ENCODE measurements at regions not wholly inside any gene's neighbourhood (a gene's known extent, or its start where the extent isn't known, plus 50 kb on each side); places are given as distances from the start of the nearest gene placed in this dataset.
"Not testable (repeated sequence)": the region's sequence is repeated elsewhere in the genome, so short reads cannot be mapped to it uniquely, and the experiment has no call there.

DNA sequence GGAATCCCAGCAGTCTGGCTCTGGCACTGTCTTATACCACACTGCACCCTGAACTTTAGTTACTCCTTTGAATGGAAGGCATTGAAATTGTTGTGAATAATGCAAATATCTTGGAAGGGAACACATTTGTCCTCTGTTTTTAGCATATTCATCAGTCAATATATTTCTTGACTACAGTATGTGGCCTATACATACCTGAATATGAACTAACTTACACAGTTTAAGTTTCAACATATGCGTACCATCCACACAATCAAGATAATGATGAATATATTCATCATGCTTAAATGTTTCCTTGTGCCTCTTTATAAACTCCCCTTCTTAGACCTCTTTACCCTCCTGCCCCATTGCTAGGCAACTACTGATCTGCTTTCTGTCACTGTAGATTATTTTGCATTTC is 145.7 kb upstream of the ESX1 start:
- no peak for DNase-seq (ENCODE audit: extremely low spot score, insufficient read length, low read depth)
- no peak for FAIRE-seq

DNA sequence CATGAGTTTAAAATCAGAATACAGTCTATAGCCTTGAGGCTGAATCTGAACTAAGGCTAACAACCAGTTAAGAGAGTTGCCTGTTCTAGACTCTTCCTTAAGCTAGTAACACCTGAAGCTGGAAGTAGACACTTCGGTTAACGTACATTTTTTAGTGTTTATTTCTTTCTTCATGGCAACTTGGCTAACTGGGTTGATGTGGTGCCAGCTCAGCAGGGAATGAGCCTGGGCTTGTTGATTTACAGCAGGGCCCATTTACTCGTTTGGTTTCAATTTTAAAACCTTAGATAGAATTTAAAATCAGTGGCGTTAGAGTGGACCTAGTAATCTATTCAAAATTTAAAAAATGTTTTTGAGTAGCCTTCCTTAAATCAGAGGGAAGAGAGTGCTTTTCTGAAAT is 137.6 kb upstream of the ESX1 start:
- no peak for DNase-seq (ENCODE audit: extremely low spot score, insufficient read length, low read depth)

DNA sequence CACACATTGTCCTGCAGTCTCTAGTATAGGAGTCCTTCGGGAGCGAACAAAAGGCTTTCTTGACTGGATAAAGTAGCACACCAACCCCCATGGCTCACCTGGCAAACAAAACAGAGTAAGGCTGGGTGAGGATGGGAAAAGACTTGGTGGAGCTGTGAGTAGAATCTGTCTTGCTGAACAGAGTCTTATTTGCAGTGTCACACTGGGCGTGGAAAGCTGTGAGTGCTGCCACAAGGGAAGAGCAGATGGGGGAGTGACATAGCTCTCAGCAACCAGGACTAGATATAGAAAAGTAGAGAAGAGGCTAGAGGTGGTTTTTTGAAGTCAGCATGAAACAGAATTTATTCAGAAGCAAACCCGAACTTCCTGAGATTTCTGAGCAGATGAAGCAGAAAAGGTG is 137.2 kb upstream of the ESX1 start:
- FAIRE-seq (no peak), DNase-seq (ENCODE audit: extremely low spot score, insufficient read length, low read depth) (no peak)

More for the DNA sequence above, 137.6 kb upstream of the ESX1 start:
- no peak for FAIRE-seq

DNA sequence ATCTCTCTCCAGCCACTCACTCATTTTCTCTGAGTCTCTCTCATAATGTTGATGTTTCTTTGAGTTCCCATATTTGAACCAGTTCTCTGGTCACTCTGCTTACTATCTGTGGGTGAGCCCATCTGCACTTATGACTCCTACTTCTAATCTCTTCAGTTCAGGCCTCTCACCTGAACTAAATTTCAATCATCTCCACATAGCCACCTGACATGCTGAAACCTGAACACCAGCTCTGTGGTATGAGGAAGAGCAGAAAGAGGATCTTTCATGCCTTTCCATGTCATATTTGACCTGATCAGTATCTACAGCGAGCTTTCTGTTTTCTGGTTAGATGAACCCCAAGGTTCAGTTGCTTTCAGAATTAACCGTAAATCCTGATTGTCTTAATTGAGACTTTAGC is 122.2 kb upstream of the ESX1 start:
- FAIRE-seq (no peak), DNase-seq (ENCODE audit: extremely low spot score, insufficient read length, low read depth) (no peak)

DNA sequence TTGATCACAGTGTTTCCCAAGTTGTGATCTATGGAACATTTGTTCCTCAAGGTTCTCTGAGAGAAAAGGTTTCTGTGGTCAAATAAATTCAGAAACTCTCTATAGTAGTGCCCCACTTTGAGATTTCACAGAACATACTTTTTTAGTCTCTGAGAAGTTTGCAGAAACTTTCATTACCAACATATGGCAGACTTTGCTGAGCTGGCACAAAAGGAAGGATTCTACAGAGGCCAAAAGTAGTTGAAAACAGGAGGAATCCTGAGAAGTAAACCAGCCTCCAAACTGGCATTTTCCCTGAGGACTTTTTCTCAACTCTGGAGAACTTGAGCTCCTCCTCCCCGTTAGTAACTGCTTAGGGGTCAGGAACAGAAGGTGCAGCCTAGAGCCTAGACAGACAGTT is 117.8 kb upstream of the ESX1 start:
- no peak for FAIRE-seq
- no peak for DNase-seq (ENCODE audit: extremely low spot score, insufficient read length, low read depth)

DNA sequence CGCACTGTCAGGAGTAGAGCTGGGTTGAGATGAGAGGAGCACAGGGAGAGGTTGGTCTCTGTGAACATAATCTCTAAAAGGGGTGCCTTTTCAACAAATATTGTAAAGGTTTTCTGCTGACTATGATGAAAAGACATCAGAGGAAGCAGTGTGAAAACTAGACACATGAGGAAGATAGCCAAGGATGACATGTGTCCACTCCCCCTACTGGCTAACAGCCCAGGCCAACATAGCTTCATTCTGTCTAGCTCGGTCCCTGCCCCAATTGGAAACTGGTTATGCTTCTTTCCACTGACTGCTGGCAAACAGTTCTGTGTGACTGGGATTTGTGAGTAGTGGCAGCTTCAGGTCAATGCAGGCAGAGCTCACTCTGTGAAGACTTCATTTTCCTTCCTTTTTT is 115.4 kb upstream of the ESX1 start:
- DNase-seq (ENCODE audit: extremely low spot score, insufficient read length, low read depth) = no peak
- FAIRE-seq = no peak

DNA sequence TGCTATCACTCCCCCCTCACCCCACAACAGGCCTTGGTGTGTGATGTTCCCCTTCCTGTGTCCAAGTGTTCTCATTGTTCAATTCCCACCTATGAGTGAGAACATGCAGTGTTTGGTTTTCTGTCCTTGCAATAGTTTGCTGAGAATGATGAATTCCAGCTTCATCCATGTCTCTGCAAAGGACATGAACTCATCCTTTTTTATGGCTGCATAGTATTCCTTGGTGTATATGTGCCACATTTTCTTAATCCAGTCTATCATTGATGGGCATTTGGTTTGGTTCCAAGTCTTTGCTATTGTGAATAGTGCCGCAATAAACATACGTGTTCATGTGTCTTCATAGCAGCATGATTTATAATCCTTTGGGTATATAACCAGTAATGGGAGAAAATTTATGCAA is 106.0 kb upstream of the ESX1 start:
- DNase-seq (ENCODE audit: extremely low spot score, insufficient read length, low read depth); FAIRE-seq: not testable (repeated sequence)

DNA sequence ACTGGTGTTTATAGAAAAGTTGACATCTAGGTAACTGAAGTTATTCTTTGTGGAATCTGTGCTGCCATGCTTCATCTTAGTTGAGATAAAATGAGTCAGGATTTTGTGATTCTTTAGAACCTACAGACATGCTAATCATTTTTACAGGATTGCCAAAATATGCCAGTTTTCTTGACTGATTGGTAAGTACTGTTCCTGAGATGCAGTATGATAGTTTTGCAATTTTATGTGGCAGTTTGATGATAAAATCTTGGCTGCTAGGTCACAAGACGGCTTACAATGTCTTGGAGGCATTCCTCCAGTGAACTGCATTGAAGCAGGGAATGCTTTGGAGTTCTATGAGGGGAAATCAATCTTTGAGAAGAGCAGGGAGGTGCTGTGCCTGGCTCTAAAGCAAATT is 104.4 kb upstream of the ESX1 start:
- DNase-seq (ENCODE audit: extremely low spot score, insufficient read length, low read depth) (no peak), FAIRE-seq (no peak)

DNA sequence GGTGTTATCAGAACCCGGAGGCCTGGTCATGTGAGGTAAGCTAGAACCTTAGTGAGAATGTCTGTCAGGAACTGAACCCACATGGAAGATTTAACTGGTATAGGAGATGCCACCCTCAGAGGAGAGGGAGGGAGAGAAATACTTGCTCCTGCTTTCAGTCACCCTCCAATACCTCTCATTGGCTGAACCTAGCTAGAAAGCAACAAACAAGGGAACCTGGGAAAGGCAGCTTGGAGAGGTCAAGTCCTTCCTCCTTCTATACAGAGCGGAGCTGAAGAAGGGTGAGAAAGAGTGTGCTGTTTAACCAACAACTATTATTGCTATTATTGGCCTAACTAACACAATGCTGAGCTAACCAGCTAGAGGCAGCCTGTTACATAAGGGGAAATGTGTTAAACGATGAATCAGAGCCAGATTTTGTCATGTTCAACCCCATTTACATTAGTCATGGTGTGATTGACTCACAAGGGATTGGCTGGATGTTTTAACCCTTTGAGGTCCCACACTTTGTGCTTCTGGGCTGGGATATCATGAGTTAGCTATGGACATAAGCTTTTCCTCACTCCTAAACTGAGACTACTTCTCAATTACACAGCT is 96.5 kb upstream of the ESX1 start:
- FAIRE-seq = no peak
- no peak for DNase-seq (ENCODE audit: extremely low spot score, insufficient read length, low read depth)

DNA sequence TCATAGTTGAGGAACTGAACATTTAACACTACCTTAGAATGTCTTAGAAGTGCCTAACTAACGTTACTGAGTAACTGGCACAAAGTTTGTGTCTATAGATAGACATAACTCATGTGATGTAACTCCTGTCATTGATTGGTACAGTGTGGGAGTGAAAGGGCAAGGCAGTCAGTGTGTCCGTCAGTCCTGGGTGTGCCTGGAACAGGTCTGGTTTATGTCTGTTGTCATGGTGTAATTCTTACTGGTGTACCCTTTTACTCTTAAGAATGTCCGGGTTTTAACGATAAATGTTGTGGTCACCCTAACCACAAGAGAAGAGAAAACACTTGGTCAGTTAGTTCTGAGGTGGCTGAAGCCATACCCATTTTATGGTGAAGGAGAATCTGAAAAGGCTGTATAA is 93.1 kb upstream of the ESX1 start:
- DNase-seq (ENCODE audit: extremely low spot score, insufficient read length, low read depth) (no peak), FAIRE-seq (no peak)

DNA sequence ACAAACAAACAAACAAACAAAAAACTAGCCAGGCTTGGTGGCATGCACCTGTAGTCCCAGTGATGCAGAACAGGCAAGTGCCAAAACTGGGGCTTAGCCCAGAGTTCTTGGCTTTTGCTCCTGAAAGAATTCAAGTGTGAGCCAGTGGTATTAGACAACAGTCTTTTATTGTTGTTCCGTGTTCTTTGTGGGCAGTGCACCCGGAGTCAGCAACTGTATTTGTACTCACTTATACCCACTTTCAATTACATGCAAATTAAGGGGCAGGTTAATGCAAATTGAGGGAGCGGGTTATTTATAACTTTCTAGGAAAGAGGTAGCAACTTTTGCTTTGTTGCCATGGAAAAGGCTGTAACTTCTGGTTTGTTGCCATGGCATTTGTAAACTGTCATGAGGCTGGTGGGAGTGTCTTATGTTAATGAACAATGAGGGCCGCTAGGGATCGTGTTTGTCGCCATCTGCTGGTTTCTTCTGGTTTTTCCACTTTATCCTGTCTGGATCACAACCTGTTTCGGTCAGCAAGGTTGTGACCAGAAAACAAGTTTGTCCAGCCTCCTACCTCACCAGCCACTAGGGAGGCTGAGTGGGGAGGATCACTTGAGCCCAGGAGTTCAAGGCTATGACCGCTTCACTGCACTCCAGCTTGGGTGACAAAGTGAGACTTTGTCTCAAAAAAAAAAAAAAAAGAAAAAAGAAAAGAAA is 88.8 kb upstream of the ESX1 start:
- DNase-seq (ENCODE audit: extremely low spot score, insufficient read length, low read depth) = no peak
- FAIRE-seq = peak; percentile 82

DNA sequence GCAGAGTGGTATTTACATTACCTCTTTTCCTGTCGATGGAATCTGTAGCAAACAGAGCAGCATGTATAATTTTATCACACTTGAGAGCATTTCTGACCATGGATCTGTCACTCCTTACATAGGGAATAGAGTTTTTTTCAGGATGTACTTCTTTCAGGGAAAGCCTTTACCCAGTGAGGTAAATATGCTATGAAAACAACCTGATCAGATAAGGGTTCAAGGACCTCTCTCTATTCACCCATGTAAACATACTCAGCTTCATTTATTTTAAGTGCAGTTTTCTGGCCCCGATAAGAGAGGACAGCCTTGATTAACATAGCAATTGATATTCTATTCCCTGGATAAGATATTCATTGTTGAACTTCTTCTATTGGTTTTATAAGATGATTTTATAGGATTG is 87.3 kb upstream of the ESX1 start:
- DNase-seq (ENCODE audit: extremely low spot score, insufficient read length, low read depth) = no peak
- no peak for FAIRE-seq

DNA sequence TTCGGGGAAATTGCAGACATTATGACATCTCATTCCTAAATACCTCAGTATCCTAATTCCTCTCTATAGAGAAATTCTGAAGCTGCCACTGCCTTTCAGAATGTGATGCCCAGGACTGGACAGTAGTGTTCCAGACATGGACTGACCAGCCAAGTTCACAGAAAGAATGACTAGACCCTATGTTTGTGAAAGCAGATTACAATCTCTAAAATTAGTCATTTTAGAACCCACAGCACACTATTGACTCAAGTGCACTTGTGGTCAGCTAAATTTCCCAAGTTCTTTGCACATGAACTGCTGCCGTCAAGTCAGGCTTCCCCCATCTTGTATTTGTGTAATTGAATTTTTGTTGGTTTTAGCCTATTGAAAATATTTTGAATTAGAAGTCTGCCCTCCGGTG is 81.0 kb upstream of the ESX1 start:
- no peak for FAIRE-seq
- DNase-seq (ENCODE audit: extremely low spot score, insufficient read length, low read depth) = no peak

DNA sequence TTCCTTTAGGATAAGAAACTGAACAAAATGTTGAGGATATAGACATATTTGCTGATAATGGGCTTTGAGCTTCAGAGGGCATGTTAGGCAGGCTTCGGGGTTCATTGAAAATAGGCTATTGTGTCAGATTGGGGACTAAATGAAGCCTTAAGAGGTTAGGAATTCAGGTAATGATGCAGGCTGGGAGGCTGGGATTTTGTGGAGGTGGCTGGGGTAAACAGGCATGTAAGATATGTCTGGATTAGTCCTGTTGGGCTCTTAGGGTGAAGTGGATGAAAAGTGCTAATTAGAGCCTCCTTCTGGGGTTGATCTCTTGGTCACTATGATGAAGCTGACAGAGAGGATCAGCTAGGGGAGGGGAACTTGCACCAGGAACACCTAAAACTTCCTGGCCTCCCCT is 80.2 kb upstream of the ESX1 start:
- no peak for DNase-seq (ENCODE audit: extremely low spot score, insufficient read length, low read depth)
- FAIRE-seq = no peak

DNA sequence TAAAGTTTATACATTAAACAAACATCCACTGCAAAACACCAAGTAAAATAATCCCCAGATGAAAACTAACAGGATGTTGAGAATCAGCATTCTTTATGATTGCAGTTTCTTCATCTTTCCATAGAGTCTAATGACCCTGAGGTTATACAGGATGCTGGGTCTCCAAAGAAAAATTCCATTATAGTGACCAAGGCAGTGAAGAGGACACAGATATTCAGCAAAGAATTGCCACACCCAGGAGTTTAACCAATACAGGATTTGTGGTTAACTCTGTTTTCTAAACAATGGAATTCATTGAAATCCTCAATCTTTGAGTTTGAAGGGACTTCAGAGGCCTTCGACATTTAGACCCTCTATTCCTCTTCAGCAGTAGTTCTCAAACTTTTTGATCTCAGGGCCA is 76.2 kb upstream of the ESX1 start:
- no peak for FAIRE-seq
- no peak for DNase-seq (ENCODE audit: extremely low spot score, insufficient read length, low read depth)

DNA sequence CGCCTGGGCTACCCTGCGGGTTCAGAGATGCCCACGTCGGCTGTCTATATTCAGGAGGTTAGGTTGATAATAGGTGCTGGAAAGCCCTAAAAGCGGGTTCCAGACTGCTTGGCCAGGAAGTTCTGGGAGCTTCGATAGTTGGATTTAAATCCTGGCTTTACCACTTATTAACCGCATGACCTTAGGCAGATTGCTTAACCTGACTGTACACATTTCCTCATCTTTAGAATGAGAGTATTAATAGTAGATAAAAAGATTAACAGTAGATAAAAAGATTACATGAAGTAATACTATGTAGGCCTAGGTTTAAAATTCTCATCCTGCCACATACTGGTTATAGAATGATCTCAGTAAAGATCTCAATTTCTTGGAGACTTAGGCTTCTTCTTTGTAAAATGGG is 75.0 kb upstream of the ESX1 start:
- no peak for DNase-seq (ENCODE audit: extremely low spot score, insufficient read length, low read depth)
- no peak for FAIRE-seq

DNA sequence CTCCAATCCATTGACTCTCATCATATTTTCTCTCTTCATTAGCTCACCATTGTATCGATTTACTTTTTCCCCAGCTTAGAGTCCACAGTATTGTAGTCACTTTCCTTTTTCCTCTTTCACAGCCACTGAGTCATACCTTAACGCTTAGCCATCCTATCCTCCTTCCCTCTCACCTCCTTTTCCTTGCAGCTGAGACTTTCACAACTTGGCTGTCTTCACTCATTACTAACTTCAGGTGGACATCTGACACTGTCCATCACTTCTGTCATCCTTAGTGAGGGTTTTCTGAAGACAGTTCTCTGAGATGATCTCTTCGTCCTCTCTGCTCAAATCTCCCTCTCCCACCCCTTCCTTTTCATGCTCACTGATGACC is 70.5 kb upstream of the ESX1 start:
- DNase-seq (ENCODE audit: extremely low spot score, insufficient read length, low read depth) (no peak), FAIRE-seq (no peak)

DNA sequence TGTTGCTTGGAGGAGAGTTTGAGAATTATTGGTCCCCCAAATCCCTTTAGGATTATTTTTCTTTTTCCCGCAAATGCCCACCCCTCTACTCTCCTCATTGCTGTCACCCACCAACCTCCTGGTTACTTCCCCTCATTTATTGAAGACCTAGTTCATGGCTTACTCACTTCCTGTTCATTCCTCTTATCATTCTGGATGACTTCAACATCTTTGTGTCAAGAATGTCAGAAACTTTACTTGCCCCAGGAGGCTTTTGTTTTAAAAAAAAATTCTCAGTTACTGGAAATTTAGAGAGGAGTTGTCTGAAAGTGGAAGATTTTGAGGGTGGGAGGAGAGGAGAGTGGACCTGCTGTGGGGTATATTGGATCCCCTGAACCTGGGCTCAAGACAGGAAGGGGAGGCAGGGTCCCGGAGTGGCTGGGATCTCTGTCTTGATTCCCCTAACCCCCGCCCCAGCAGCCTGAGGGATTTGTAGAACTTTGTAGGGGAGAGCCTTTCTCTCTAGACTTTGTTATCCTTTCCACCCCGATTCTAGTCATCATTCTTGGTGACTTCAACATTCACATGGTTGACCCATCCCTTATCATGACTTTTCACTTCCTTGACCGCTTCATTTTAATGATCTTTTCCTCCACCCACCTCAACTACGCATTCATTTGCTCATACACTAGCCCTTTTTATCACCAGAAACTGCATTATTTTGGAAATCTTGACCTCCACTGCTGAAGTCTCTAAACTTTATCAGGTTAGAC is 69.9 kb upstream of the ESX1 start:
- no peak for FAIRE-seq
- no peak for DNase-seq (ENCODE audit: extremely low spot score, insufficient read length, low read depth)

DNA sequence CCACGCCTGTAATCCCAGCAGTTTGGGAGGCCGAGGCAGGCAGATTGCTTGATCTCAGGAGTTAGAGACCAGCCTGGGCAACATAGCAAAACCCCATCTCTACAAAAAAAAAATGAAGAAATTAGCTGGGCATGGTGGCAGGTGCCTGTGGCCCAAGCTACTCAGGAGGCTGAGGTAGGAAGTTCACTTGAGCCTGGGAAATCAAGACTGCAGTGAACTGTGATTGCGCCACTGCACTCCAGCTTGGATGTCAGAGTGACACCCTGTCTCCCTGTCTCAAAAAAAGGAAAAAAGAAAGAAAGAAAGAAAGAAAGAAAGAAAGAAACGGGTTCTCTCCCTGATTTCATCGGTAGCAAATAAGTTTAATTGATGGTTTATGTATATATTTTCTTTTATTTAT is 64.6 kb upstream of the ESX1 start:
- DNase-seq (ENCODE audit: extremely low spot score, insufficient read length, low read depth) (no peak), FAIRE-seq (no peak)

DNA sequence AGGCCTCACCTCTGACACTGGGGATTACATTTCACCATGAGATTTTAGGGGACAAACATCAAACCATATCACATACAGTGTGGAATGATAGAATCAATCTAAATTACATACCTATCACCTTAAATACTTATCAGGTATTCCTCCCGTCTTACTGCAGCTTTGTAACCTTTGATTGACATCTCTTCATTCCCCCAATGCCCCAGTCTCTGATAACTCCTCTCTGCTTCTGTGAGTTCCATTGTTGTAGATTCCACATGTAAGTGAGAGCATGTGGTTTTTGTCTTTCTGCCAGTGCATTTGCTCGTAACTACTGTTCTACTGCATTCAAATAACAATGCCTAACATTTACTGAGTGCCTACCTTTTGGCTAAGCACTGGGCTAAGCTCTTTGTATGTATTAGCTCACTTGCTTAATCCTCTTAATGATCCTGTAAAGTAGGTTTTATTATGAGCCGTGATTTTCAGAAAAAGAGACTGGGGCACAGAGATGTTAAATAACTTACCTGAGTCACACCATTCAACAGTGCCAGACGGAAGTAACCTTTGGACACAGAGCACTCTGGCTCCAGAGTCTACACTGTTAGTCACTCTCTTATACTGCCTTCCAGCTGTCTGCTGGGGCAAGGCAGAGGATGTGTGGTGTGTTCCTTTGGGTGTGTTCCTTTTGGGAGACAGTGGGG is 63.7 kb upstream of the ESX1 start:
- no peak for FAIRE-seq

DNA sequence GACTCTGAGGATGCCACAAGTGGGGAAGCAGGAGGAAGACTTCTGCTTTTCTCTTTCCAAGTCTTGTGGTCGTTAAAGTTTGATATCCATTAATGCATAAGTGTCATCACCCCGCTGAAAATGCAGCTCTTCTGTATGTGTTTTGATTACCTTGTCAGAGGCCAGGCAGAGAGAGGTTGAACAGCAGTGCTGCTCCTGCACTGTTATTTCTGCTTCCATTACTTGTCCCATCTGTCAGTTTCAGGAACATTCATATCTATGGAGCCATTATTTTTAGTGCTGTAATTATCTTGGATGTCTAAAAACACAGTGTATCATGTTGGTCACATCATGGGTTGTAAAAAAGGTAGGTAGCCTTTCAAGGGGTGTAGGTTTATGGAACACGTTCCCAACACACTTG is 62.0 kb upstream of the ESX1 start:
- DNase-seq (ENCODE audit: extremely low spot score, insufficient read length, low read depth) (no peak), FAIRE-seq (no peak)

More for the DNA sequence above, 63.7 kb upstream of the ESX1 start:
- DNase-seq (ENCODE audit: extremely low spot score, insufficient read length, low read depth) = no peak

Measured in GM18507 (cell line).